Thyroid gland (tissue), 4 donors: ENCODE measurements at regions not wholly inside any gene's neighbourhood (a gene's known extent, or its start where the extent isn't known, plus 50 kb on each side); places are given as distances from the start of the nearest gene placed in this dataset.

Source experiments
- POLR2A ChIP-seq, 2 donors: fragments of 450-650 bp; IDR thresholded peaks; one replicate each; pipeline ENCODE4 v1.6.1; 2017; ENCODE audit warnings: antibody characterized with exemption in 2 of 2, mild to moderate bottlenecking in 2 of 2, moderate library complexity in 1 of 2
- TF ChIP-seq, protein P1 (sequence below), 6 experiments: fragments of 200-600 bp in 3 of 6; fragments of 450-650 bp in 3 of 6; sonication (generic) in 3 of 6; IDR thresholded peaks; one replicate each; pipeline ENCODE4 v1.5.1; 2016 to 2019; ENCODE audit warnings: antibody characterized with exemption in 6 of 6, mild to moderate bottlenecking in 2 of 6, inconsistent platforms in 1 of 6, moderate library complexity in 1 of 6

DNA sequence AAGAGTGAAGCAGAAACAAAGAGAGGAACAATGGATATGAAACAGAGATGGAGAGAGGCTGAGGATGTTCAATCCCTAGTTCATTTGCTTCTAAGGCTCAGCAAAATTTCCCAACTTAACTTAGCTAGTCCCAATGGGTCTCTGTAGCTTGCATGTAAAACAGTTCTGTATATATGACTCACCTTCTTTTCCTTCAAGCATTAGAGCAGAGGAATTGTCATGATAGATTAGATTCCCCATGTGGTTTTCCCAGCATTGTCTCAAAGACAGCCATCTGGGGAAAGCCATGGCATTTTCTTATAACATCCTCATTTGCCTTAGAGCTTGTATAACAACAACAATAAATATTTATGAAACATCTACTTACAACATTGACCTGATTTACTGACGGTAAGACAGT is 93.9 kb upstream of the GATB start:
- TF ChIP-seq, protein P1, sequence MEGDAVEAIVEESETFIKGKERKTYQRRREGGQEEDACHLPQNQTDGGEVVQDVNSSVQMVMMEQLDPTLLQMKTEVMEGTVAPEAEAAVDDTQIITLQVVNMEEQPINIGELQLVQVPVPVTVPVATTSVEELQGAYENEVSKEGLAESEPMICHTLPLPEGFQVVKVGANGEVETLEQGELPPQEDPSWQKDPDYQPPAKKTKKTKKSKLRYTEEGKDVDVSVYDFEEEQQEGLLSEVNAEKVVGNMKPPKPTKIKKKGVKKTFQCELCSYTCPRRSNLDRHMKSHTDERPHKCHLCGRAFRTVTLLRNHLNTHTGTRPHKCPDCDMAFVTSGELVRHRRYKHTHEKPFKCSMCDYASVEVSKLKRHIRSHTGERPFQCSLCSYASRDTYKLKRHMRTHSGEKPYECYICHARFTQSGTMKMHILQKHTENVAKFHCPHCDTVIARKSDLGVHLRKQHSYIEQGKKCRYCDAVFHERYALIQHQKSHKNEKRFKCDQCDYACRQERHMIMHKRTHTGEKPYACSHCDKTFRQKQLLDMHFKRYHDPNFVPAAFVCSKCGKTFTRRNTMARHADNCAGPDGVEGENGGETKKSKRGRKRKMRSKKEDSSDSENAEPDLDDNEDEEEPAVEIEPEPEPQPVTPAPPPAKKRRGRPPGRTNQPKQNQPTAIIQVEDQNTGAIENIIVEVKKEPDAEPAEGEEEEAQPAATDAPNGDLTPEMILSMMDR (IDR thresholded peaks at IDR 0.05), result no peak
- no peak for TF ChIP-seq POLR2A (IDR thresholded peaks at IDR 0.05)
